SK-N-DZ (cell line): ENCODE measurements at regions not wholly inside any gene's neighbourhood (a gene's known extent, or its start where the extent isn't known, plus 50 kb on each side); places are given as distances from the start of the nearest gene placed in this dataset.

Experiments
- DNase-seq: peaks from one replicate; pipeline ENCODE4 v3.0.0-alpha.2; 2015; ENCODE audit warnings: low spot score

DNA sequence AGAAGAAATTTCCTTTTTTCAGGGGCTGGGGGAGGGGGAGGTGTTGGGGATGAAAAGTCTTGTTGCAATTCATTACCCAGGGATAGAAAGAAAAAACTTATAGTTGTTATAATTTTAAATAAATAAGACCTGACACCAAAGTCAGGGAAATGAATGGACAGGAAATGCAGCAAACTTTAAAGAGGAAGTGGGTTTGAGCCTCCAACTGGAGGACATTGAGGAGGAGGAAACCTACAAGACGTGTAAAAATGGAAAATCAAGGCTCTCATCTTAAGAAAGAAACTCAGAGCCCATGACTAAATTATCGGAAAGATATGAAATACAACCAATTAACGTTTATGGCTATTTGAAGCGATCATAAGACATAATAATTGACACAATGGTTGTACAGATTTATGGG is 54.4 kb downstream of the NIBAN1 start:
- DNase-seq = no peak

DNA sequence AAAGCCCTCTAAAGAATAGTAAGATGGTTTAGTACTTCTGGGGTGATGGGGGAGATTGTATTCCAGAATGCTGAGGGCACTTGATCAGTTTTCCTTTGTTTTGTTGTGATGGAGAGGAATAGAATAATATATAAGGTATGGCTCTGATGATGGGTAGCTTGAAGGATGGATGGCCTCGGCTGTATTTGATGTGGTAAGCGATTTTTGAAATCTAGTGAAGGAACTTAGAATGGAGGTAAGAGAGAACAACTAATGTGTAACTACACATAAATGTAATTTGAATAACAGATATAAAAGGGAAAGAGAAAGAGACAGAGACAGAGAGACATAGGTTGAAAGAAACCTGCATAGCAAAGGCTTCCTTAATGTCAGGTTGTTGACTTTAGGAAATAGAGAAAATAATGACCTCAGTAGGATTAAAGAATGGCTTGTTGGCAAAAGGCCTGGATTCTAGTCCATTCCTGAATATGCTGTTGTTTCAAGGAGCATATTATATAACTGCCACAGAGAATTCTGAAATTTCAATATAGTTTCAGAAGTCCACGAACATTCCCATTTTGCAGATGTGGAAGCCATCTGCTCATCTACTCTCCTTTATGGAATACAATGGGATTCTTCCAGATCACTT is 58.7 kb downstream of the NIBAN1 start:
- no peak for DNase-seq

DNA sequence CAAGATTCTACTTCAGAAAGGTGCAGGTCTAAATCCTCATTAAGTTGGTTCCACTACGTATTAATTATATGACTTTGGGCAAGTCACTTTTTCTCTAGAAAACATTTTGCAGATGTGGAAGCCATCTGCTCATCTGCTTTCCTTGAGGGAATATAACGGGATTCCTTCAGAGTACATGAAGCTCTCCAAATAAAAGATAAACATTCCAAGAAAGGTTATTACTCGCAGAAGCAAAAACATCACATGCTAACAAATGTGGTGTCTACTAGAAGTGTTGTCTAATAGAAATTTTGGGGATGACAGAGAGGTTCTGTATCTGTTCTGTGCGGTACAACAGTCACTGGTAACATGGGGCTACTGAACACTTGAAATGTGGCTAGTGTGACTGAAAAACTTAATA is 60.2 kb downstream of the NIBAN1 start:
- DNase-seq = no peak

DNA sequence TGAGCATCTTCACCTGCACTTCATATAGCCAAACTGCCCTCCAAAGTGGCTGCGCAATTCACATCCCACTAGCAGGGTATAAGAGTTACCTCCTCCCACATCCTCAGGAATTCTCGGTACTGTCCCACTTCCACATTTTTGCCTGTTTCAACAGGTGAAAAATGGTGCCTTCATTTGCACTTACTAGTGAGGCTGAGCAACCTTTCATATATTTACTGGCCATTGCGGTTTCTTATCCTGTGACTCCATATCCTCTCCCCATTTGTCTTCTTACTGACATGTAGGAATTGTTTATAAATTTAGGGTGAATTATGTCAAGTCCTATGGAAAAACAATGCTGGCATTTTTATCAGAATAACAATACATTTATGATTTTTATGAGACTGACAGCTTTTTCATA is 61.9 kb downstream of the NIBAN1 start:
- DNase-seq = no peak

DNA sequence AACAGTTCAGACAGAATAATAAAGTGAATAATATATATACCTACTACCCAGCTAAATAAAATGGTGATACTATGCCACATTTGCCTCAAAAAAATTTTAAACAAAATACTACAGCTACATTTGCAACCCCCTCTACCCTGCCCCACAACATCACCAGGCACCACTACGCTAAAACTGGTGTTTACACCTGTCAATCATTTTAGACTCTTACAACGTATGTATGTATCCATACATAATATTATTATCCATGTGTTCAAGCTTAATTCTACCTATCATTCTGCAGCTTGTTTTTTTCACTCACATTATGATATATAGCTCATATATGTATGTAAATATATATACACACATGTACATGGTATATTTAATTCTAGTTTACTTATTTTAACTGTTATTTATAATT is 62.5 kb downstream of the NIBAN1 start:
- no peak for DNase-seq

DNA sequence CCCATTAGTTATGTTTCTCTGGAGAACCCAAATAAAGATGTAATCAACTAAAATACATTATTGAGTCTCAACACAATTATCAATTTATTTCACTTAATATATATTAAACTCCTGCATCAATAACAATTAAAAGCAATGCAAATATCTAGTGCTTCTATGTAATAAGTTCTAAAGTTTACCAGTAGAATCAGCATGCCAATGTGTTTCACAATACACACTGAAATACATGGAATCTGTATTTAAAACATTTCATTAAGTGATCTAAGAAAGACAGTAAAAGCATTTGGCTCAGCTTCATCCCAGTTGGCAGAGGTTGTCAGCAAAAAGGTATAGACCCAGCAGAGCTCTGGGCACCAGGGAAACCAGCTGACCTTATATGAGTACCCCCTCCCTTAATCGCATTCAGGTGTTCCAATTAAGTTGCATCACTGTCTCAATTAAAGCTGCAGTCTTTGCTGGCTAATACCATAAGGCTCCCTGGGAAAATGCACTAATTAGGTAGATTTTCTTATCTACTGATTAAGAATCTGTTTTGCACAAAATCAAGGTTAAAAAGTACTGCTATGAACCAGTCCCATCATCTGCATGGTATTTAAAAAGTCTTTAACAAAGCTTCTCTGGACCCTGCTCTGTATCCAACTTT is 63.1 kb downstream of the NIBAN1 start:
- no peak for DNase-seq

DNA sequence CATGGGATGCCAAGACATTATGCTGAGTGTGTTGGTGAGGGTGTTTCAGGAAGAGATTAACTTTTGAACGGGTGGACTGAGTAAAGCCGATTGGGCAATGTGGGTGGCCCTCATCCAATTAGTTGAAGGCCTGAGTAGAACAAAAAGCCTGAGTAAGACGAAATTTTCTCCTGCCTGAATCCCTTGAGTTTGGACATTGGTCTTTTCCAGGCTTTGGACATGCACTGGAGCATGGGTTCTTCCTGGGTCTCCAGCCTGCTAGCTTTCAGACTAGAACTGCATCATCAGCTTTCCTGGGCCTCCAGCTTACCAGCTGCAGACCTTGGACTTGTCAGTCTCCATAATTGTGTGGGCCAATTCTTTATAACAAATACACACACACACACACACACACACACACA is 63.6 kb downstream of the NIBAN1 start:
- no peak for DNase-seq

DNA sequence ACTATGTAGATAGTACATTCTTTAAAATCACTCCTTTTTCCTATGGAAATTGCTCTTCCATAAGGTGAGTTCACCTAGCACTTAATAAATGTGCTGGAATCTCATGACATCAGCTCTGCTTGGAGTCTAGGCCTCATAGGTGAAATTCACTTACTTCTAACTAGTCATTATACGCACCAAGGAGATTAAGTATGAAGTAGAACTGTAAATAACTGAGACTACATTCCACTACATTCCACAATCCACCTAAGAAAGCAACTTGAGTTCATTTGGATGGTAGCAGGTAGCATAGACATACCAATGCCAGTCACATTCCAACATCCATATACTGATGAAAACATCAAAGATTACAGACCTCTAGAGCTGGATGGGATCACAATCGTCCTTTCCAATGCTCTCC is 64.3 kb downstream of the NIBAN1 start:
- no peak for DNase-seq

DNA sequence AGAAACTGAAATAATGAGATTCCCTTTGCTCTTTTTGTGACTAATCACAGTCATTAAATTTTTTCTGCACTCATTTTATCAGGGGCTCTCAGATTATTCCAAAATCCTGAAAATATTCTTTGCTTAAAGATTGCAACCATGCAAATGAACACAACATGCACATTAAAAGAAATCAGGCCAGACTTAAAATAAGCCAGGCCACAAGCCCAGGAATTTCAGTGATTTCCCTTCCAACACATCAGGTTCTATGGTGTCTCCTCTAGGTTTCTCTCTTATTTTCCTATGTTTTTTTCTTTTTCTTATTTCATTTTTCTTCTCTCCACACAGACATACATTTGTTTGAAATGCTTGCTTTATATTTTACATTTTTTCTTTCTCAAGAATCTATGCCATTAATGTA is 65.3 kb downstream of the NIBAN1 start:
- DNase-seq = no peak

DNA sequence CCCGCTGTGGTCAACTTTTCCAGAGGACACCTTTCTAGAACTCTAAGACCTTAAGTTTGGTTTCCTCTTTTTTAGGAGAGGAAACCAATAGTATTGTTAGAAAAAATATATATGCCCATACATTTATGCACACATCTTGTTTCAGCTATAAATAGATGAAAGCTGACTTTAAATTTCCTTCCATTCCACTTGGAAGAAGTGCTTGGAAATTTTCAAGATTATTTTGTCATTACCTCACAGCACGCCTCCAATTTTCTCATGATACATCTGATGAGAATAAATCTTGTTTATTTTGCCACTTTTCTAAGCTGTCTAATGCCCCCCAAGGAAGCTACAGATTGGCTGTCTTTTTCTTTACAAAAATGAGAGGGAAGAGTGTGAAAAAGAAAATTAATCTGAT is 65.8 kb downstream of the NIBAN1 start:
- DNase-seq = no peak

DNA sequence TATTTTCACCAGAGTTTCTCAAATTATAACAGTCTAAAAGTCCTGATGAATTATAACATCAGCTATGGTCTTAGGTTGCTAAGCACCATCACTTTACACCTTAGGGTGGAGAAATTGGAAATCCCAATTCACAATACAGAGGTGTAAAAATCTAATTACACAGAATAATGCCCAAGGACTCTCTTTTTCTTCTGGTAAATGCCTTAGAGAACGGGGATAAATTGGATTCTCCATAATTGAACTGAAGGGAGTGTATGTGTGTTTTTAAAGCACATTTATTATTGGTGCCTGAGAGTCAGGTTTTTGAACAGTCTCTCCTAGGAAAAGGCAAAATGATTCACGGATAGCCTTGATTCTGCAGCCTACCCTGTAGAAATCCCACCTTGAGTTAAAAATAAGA is 66.8 kb downstream of the NIBAN1 start:
- no peak for DNase-seq

DNA sequence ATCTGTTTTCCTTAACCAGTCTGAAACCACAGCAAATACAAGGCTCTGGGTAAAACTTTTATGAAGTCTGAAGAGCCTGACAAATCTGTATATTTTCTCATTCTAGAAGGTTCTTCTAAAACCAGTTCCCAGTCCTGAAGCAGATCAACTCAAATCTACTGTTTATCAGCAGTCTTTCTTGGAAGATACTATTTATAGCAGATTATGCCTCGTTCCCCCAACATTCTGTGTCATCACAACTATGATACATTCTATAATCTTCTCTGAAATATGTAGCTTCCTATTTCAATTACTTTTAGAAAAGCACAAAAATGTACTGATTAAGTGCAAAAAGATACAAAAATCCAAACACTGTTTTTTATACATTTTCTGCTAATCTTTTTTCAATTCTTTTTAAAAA is 67.5 kb downstream of the NIBAN1 start:
- no peak for DNase-seq

DNA sequence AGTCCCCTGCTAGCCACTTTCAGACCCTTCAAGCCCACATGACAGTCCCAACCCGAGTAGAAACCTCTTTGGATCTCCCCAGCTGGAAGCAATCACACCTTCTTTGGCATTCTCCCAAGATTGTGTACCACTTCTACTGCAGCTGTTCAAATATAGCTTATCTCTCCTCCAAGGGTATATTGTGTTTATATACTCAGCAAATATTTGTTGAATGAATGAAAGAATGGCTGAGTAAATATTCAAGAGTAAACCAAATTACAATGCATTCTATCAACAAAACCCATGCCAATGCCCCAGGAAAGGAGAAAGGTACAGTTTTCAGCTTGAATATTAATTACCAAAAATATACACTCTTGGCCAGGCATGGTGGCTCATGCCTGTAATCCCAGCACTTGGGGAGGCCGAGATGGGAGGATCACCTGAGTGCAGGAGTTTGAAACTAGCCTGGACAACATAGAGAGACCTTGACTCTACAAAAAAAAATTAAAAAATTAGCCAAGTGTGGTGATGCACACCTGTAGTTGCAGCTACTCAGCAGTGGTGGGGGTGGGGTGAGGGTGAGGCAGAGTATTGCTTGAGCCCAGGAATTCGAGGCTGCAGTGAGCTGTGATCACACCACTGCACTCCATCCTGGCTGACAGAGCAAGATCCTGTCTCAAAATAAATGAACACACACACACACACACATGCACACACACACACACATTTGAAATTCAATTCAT is 68.5 kb downstream of the NIBAN1 start:
- DNase-seq = no peak

DNA sequence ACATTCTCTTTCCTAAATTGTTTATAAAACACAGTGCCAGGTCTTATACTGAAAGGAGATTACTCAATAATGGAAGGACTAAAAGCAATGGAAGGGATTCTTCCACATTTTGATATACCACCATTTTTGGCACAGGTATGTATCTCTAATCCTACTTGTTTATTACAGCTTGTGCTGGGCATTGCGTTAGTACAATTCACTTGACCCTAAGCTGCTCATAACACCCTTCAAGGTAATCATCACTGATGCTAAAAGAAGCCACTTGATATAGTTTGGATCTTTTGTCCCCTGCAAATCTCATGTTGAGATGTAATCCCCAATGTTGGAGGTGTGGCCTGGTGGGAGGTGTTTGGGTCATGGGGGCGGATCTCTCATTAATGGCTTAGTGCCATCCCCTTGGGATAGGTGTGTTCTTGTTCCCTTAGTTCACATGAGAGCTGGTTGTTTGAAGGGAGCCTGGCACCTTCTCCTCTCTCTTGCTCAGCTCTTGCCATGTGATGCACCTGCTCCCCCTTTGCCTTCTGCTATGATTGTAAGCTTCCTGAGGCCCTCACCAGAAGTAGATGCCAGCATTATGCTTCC is 71.1 kb downstream of the NIBAN1 start:
- no peak for DNase-seq

DNA sequence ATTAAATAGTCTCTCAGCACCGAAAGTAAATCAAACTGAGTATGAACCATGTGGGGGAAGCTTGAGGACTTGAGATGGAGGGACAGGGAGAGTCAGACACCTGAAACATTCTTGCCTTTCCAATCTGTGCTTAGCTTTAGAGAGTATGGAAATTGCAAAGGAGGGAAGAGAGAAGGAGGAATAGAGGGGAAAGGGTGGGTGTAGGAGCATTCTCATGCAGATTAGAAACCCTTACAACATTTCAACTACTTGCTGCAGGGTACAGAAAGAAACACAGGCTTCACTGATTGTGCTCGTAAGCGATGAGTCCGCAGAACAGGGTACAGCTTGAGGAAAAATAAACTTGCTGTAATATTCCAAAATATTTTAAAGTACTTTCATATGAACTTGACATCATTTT is 73.8 kb downstream of the NIBAN1 start:
- no peak for DNase-seq

DNA sequence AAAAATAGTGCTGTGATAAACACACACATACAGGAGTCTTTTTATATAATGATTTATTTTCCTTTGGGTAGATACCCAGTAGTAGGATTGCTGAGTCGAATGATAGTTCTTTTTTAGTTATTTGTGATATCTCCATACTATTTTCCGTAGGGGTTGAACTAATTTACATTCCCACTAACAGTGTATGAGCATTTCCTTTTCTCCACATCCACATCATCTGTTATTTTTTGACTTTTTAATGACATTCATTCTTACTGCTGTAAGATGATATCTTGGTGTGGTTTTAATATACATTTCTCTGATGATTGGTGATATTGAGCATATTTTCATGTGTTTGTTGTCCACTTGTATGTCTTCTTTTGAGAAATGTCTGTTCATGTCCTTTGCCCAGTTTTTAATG is 78.3 kb downstream of the NIBAN1 start:
- DNase-seq = no peak

DNA sequence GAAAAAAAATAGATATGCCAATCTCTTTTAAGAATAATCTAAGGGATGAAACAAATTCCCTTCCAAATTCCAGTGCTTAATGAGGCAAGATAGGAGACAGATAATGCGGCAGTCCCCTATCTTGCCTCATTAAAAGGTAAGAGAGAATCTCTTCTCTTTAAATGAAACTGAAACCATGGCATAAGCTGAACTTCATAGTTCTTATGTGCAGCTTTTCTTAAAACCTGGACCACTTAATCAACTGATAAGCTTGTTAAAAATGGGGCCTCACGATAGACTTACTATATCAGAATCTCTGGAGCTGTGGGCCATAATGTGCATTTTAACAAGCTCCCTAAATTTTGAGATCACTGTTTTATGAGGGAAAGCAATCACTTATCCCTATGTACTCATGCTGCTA is 79.2 kb downstream of the NIBAN1 start:
- no peak for DNase-seq

DNA sequence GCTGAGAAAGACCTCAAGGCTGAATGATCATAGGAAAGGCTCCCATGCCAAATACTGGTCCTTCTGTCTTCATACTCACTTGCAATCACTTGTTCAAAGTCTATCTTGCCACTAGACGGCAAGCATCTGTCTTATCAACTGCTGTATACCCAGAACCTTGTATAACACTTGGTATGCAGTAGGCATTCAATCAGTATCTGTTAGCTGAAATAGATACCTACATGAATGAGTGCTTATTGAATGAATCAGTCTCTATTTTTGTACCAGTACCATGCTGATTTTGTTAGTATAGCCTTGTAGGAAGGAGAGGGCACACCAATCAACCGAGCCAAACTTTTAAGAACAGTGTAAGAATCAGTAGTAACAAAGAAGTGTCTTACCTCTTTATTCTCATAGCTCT is 80.6 kb downstream of the NIBAN1 start:
- DNase-seq = no peak

DNA sequence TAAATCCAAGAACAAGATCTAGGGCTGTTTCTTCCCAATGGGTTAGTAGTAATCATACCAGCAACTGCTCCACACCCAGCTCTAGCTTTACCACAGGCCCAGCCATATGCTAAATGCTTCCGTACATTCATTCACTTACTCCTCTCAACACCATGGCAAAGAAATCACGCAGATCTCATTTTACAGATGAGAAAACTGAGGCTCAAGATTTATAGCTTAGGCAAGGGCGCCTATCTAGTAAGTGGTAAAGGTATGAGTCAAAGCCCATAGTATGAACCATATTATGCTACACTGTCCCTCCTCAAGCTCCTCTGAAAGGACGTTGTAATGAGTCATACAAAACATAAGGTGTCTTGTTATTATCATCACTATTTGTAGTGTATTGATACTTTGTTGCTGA is 82.2 kb downstream of the NIBAN1 start:
- no peak for DNase-seq

DNA sequence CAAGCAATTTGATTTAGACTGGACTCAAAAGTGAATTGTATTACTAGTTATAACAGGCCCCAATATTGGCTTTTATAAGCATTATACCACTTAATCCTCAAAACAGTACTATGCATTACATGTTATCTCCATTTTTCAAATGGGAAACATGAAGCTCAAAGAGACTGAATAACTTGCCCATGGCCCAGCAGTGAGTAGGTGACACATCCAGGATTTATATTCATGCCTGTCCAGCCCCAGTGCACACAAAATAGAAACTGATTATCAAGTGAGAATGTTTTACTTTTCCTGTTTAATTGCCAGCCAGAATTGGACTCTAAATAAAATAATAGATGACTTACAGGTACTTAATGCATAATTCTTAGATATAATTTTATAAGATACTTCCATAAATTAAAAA is 82.9 kb downstream of the NIBAN1 start:
- no peak for DNase-seq

DNA sequence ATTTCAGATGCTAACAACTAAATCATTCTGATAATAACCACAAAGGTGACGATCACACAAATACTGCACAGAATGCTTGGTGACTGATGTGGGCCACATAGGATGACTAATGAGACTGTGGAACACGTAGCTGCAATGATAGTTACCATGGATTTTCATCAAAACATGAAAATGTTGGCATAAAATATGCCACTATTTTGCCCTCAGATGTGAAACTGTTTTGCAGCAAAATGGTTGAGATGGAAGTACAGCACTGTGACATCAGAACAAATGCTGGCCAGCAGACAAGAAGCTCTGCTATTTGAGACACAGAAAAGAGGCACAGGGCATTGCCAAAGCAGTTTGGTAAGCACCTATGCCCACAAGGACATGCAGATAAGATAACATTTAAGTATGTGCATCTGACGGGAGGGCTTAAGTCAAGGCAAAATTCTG is 83.8 kb downstream of the NIBAN1 start:
- no peak for DNase-seq

DNA sequence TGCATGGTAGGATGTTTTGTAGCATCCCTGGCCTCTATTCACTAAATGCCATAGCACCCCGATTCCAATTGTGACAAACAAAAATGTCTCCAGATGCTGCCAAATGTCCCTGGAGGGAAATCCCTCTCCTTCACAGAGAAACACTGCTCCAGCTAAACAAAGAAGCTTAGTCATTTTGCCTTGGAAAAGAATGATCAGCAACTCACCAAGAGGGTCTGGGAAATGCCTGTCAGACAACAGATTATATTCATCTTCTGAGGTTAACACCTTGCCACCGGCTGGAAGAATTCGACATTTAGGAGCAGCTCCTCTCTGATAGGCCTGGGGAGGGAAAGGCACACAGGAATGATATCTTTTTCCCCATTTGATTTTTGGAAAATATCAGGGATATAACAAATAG is 84.4 kb downstream of the NIBAN1 start:
- no peak for DNase-seq

DNA sequence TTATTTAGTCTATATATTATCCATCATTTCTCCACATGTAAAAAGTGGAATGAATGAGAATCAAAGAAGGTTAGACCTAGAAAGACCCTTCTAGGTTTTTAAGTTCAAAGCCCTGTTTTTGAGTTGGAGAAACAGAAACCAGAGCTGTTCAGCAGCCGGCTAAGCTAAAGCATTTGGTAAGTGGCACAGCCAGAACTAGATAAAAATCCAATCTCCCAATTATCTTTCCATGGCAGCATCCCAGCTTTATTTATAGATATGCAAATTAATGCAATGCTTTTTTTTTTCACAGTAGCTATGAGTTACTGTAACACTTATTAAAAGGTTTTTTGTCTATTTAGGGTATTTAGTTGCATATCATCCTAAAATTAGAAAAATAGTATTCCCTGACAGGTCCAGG is 85.1 kb downstream of the NIBAN1 start:
- DNase-seq = no peak
